HG03571 (cell line): ENCODE measurements at regions not wholly inside any gene's neighbourhood (a gene's known extent, or its start where the extent isn't known, plus 50 kb on each side); places are given as distances from the start of the nearest gene placed in this dataset.
"Not testable (repeated sequence)": the region's sequence is repeated elsewhere in the genome, so short reads cannot be mapped to it uniquely, and the experiment has no call there.

Experiments used
- ATAC-seq: cut with Tn5 transposase; IDR thresholded peaks from one replicate; pipeline ENCODE4 v1.9.1; 2021; ENCODE audit not compliant: unreplicated experiment

- no peak for ATAC-seq
These were observed 118.9 kb upstream of the ZC3H11B start for GRCh38 chr1:219731771-219732170.

GRCh38 chr1:219726480-219727272 lies 113.8 kb upstream of the ZC3H11B start:
- ATAC-seq = no peak

GRCh38 chr1:219724440-219724839 lies 111.5 kb upstream of the ZC3H11B start:
- ATAC-seq = no peak

- ATAC-seq = no peak
These were observed 104.6 kb upstream of the ZC3H11B start for GRCh38 chr1:219717536-219717935.

- ATAC-seq = no peak
These were observed 103.8 kb upstream of the ZC3H11B start for GRCh38 chr1:219716611-219717114.

GRCh38 chr1:219713981-219714381 lies 101.1 kb upstream of the ZC3H11B start:
- ATAC-seq = no peak

GRCh38 chr1:219712506-219712905 lies 99.6 kb upstream of the ZC3H11B start:
- ATAC-seq = no peak

- ATAC-seq = no peak
These were observed 97.8 kb upstream of the ZC3H11B start for GRCh38 chr1:219710529-219711194.

GRCh38 chr1:219708919-219709543 lies 96.1 kb upstream of the ZC3H11B start:
- no peak for ATAC-seq

GRCh38 chr1:219707885-219708284 lies 95.0 kb upstream of the ZC3H11B start:
- ATAC-seq = not testable (repeated sequence)

GRCh38 chr1:219704331-219704730 lies 91.4 kb upstream of the ZC3H11B start:
- ATAC-seq = not testable (repeated sequence)

- ATAC-seq = no peak
These were observed 90.4 kb upstream of the ZC3H11B start for GRCh38 chr1:219703368-219703639.

- no peak for ATAC-seq
These were observed 88.6 kb upstream of the ZC3H11B start for GRCh38 chr1:219701476-219701875.

GRCh38 chr1:219699870-219700269 lies 87.0 kb upstream of the ZC3H11B start:
- ATAC-seq = no peak

GRCh38 chr1:219697682-219698081 lies 84.8 kb upstream of the ZC3H11B start:
- no peak for ATAC-seq

- ATAC-seq = no peak
These were observed 80.1 kb upstream of the ZC3H11B start for GRCh38 chr1:219692981-219693380.

- no peak for ATAC-seq
These were observed 76.9 kb upstream of the ZC3H11B start for GRCh38 chr1:219689774-219690173.

GRCh38 chr1:219687779-219688178 lies 74.9 kb upstream of the ZC3H11B start:
- no peak for ATAC-seq

GRCh38 chr1:219686171-219686570 lies 73.3 kb upstream of the ZC3H11B start:
- no peak for ATAC-seq

GRCh38 chr1:219682788-219683187 lies 69.9 kb upstream of the ZC3H11B start:
- no peak for ATAC-seq

- ATAC-seq = no peak
These were observed 69.0 kb upstream of the ZC3H11B start for GRCh38 chr1:219681876-219682275.
